HG02981 (cell line): ENCODE measurements at regions not wholly inside any gene's neighbourhood (a gene's known extent, or its start where the extent isn't known, plus 50 kb on each side); places are given as distances from the start of the nearest gene placed in this dataset.

Experiments used
- ATAC-seq: cut with Tn5 transposase; IDR thresholded peaks from one replicate; pipeline ENCODE4 v1.9.1; 2021; ENCODE audit warnings: mild to moderate bottlenecking, moderate library complexity; ENCODE audit not compliant: unreplicated experiment

- ATAC-seq, result no peak
Observed at GRCh38 chr2:19785867-19786266, 115.9 kb downstream of the TTC32 start.

GRCh38 chr2:19785447-19785846, 116.3 kb downstream of the TTC32 start:
- no peak for ATAC-seq

- no peak for ATAC-seq
Observed at GRCh38 chr2:19784456-19784855, 117.3 kb downstream of the TTC32 start.

GRCh38 chr2:19783935-19784334, 117.8 kb downstream of the TTC32 start:
- no peak for ATAC-seq

GRCh38 chr2:19776941-19777514, 124.8 kb downstream of the TTC32 start:
- no peak for ATAC-seq

- no peak for ATAC-seq
Observed at GRCh38 chr2:19775838-19776237, 125.9 kb downstream of the TTC32 start.

GRCh38 chr2:19775315-19775714, 126.5 kb downstream of the TTC32 start:
- no peak for ATAC-seq

- ATAC-seq, result no peak
Observed at GRCh38 chr2:19774805-19775176, 127.0 kb downstream of the TTC32 start.

- ATAC-seq, result no peak
Observed at GRCh38 chr2:19772981-19773380, 128.8 kb downstream of the TTC32 start.

- ATAC-seq, result no peak
Observed at GRCh38 chr2:19769513-19769912, 132.3 kb downstream of the TTC32 start.

- ATAC-seq, result no peak
Observed at GRCh38 chr2:19767899-19768298, 133.9 kb downstream of the TTC32 start.

GRCh38 chr2:19764998-19765397, 136.8 kb downstream of the TTC32 start:
- ATAC-seq, result no peak

GRCh38 chr2:19763731-19764130, 138.1 kb downstream of the TTC32 start:
- ATAC-seq, result no peak

GRCh38 chr2:19762959-19763605, 138.7 kb downstream of the TTC32 start:
- ATAC-seq, result no peak

GRCh38 chr2:19762142-19762541, 139.6 kb downstream of the TTC32 start:
- no peak for ATAC-seq

GRCh38 chr2:19759880-19760279, 141.9 kb downstream of the TTC32 start:
- ATAC-seq, result no peak

GRCh38 chr2:19758658-19759057, 143.1 kb downstream of the TTC32 start:
- no peak for ATAC-seq

GRCh38 chr2:19757586-19757985, 144.2 kb downstream of the TTC32 start:
- no peak for ATAC-seq

GRCh38 chr2:19754907-19755306, 146.9 kb downstream of the TTC32 start:
- no peak for ATAC-seq

GRCh38 chr2:19753818-19754217, 148.0 kb downstream of the TTC32 start:
- ATAC-seq, result no peak

GRCh38 chr2:19753314-19753713, 148.5 kb downstream of the TTC32 start:
- no peak for ATAC-seq

- no peak for ATAC-seq
Observed at GRCh38 chr2:19752500-19752899, 149.3 kb downstream of the TTC32 start.

GRCh38 chr2:19751631-19752030, 150.2 kb downstream of the TTC32 start:
- ATAC-seq, result no peak
